ENCODE measurements at regions not wholly inside any gene's neighbourhood (a gene's known extent, or its start where the extent isn't known, plus 50 kb on each side); places are given as distances from the start of the nearest gene placed in this dataset.

GRCh38 chr1:184141361-184141880 lies 89.9 kb downstream of the TSEN15 start:
- DNase-seq: no peak

- DNase-seq: no peak
These were observed 91.9 kb downstream of the TSEN15 start for GRCh38 chr1:184143449-184143848.

GRCh38 chr1:184145083-184145482 lies 93.6 kb downstream of the TSEN15 start:
- DNase-seq: no peak

GRCh38 chr1:184146202-184146601 lies 94.7 kb downstream of the TSEN15 start:
- DNase-seq: no peak

- no peak for DNase-seq
These were observed 99.4 kb downstream of the TSEN15 start for GRCh38 chr1:184150776-184151531.

GRCh38 chr1:184152434-184152898 lies 100.9 kb downstream of the TSEN15 start:
- DNase-seq: no peak

- no peak for DNase-seq
These were observed 101.4 kb downstream of the TSEN15 start for GRCh38 chr1:184152974-184153373.

GRCh38 chr1:184153731-184154130 lies 102.2 kb downstream of the TSEN15 start:
- no peak for DNase-seq

GRCh38 chr1:184156521-184157393 lies 105.2 kb downstream of the TSEN15 start:
- no peak for DNase-seq

- DNase-seq: no peak
These were observed 105.8 kb downstream of the TSEN15 start for GRCh38 chr1:184157394-184157742.

- DNase-seq: no peak
These were observed 107.6 kb downstream of the TSEN15 start for GRCh38 chr1:184158896-184159681.

GRCh38 chr1:184160236-184160635 lies 108.7 kb downstream of the TSEN15 start:
- peak; percentile 27 for DNase-seq

- DNase-seq: peak; percentile 7
These were observed 109.7 kb downstream of the TSEN15 start for GRCh38 chr1:184161071-184161698.

GRCh38 chr1:184162281-184162680 lies 110.8 kb downstream of the TSEN15 start:
- DNase-seq: no peak

- DNase-seq: no peak
These were observed 112.3 kb downstream of the TSEN15 start for GRCh38 chr1:184163674-184164465.

GRCh38 chr1:184164536-184164935 lies 113.0 kb downstream of the TSEN15 start:
- no peak for DNase-seq

GRCh38 chr1:184166485-184166884 lies 115.0 kb downstream of the TSEN15 start:
- DNase-seq: no peak

GRCh38 chr1:184167352-184167751 lies 115.8 kb downstream of the TSEN15 start:
- no peak for DNase-seq

- no peak for DNase-seq
These were observed 119.2 kb downstream of the TSEN15 start for GRCh38 chr1:184170719-184171118.

GRCh38 chr1:184176058-184176457 lies 124.5 kb downstream of the TSEN15 start:
- DNase-seq: no peak

- no peak for DNase-seq
These were observed 129.5 kb downstream of the TSEN15 start for GRCh38 chr1:184181044-184181443.

GRCh38 chr1:184183919-184184318 lies 132.4 kb downstream of the TSEN15 start:
- no peak for DNase-seq

Measured in CD4-positive, alpha-beta T cell treated with Interleukin-4 for 4 hours (primary cell).